H9 (cell line): ENCODE measurements at regions not wholly inside any gene's neighbourhood (a gene's known extent, or its start where the extent isn't known, plus 50 kb on each side); places are given as distances from the start of the nearest gene placed in this dataset.

Experiments
- DNase-seq: peaks from one replicate; pipeline ENCODE4 v3.0.0-alpha.2; 2017
- H2AFZ ChIP-seq: one replicate; pipeline ENCODE4 v1.6.1; 2013; ENCODE audit warnings: mild to moderate bottlenecking, low read length, control low read depth, moderate library complexity
- H2AK5ac ChIP-seq: 2 replicates; pipeline ENCODE4 v1.6.1; 2013; ENCODE audit warnings: low read length, control low read depth, mixed read lengths; ENCODE audit not compliant: insufficient read length
- H2BK120ac ChIP-seq: one replicate; pipeline ENCODE4 v1.6.1; 2013; ENCODE audit warnings: low read depth, mild to moderate bottlenecking, low read length, control low read depth, inconsistent platforms; ENCODE audit not compliant: poor library complexity, severe bottlenecking
- H2BK12ac ChIP-seq: 2 replicates; pipeline ENCODE4 v1.6.1; 2013; ENCODE audit warnings: low read length, control low read depth, mixed read lengths, low read depth; ENCODE audit not compliant: insufficient read length
- H2BK15ac ChIP-seq: 2 replicates; pipeline ENCODE4 v1.6.1; 2013; ENCODE audit warnings: low read depth, low read length, control low read depth
- H2BK20ac ChIP-seq: one replicate; pipeline ENCODE4 v1.6.1; 2013; ENCODE audit warnings: low read depth, mild to moderate bottlenecking, low read length, control low read depth, inconsistent platforms; ENCODE audit not compliant: poor library complexity, severe bottlenecking
- H2BK5ac ChIP-seq: 2 replicates; pipeline ENCODE4 v1.6.1; 2013; ENCODE audit warnings: low read length, control low read depth, mixed read lengths; ENCODE audit not compliant: insufficient read length
- H3K14ac ChIP-seq: 2 replicates; pipeline ENCODE4 v1.6.1; 2013; ENCODE audit warnings: low read length, control low read depth; ENCODE audit not compliant: insufficient read depth
- H3K18ac ChIP-seq: 2 replicates; pipeline ENCODE4 v1.6.1; 2013; ENCODE audit warnings: low read depth, mild to moderate bottlenecking, mixed read lengths, low read length, control low read depth; ENCODE audit not compliant: insufficient read length
- H3K23ac ChIP-seq: 2 replicates; pipeline ENCODE4 v1.6.1; 2013; ENCODE audit warnings: low read length, control low read depth, mixed read lengths, low read depth; ENCODE audit not compliant: insufficient read length
- H3K23me2 ChIP-seq: 2 replicates; pipeline ENCODE4 v1.6.1; 2013; ENCODE audit warnings: low read depth, mild to moderate bottlenecking, mixed read lengths, low read length, control low read depth; ENCODE audit not compliant: insufficient read length, poor library complexity, severe bottlenecking
- H3K27ac ChIP-seq: 2 replicates; pipeline ENCODE4 v1.5.1; 2013; ENCODE audit warnings: low read length, control low read depth, mixed read lengths, low read depth; ENCODE audit not compliant: insufficient read length
- H3K27me3 ChIP-seq: 2 replicates; pipeline ENCODE4 v1.6.1; 2013; ENCODE audit warnings: low read length, control low read depth, inconsistent platforms; ENCODE audit not compliant: insufficient read depth
- H3K4ac ChIP-seq: 2 replicates; pipeline ENCODE4 v1.6.1; 2013; ENCODE audit warnings: low read depth, mild to moderate bottlenecking, control low read depth, inconsistent platforms, low read length, moderate library complexity
- H3K4me1 ChIP-seq: 2 replicates; pipeline ENCODE4 v1.6.1; 2013; ENCODE audit warnings: low read length, control low read depth, inconsistent platforms; ENCODE audit not compliant: insufficient read depth
- H3K4me2 ChIP-seq: 2 replicates; pipeline ENCODE4 v1.6.1; 2013; ENCODE audit warnings: low read length, control low read depth, mixed read lengths; ENCODE audit not compliant: insufficient read length, insufficient read depth
- H3K56ac ChIP-seq: 2 replicates; pipeline ENCODE4 v1.6.1; 2013; ENCODE audit warnings: low read depth, mild to moderate bottlenecking, mixed read lengths, low read length, control low read depth; ENCODE audit not compliant: insufficient read length
- H3K79me1 ChIP-seq: 2 replicates; pipeline ENCODE4 v1.6.1; 2013; ENCODE audit warnings: low read depth, mild to moderate bottlenecking, moderate library complexity, low read length, control low read depth, inconsistent platforms; ENCODE audit not compliant: insufficient read depth, poor library complexity, severe bottlenecking
- H3K79me2 ChIP-seq: 2 replicates; pipeline ENCODE4 v1.6.1; 2013; ENCODE audit warnings: low read length, control low read depth, inconsistent platforms; ENCODE audit not compliant: insufficient read depth
- H3K9ac ChIP-seq: 2 replicates; pipeline ENCODE4 v1.6.1; 2013; ENCODE audit warnings: low read length, control low read depth, mixed read lengths; ENCODE audit not compliant: insufficient read length; ENCODE audit errors: extremely low read depth
- H3K9me3 ChIP-seq: one replicate; pipeline ENCODE4 v1.6.1; 2013; ENCODE audit warnings: low read depth, low read length, inconsistent platforms; ENCODE audit not compliant: control insufficient read depth
- H3T11ph ChIP-seq: one replicate; pipeline ENCODE4 v1.6.1; 2013; ENCODE audit warnings: mild to moderate bottlenecking, low read length, control low read depth, inconsistent platforms
- H4K20me1 ChIP-seq: one replicate; pipeline ENCODE4 v1.6.1; 2013; ENCODE audit not compliant: control insufficient read depth, insufficient read length, insufficient read depth
- H4K5ac ChIP-seq: 2 replicates; pipeline ENCODE4 v1.6.1; 2013; ENCODE audit warnings: low read depth, mild to moderate bottlenecking, mixed read lengths, low read length, control low read depth; ENCODE audit not compliant: insufficient read length
- H4K8ac ChIP-seq: replicated peaks from 2 replicates; pipeline ENCODE4 v1.6.1; 2013; ENCODE audit warnings: low read length, control low read depth, mixed read lengths, low read depth; ENCODE audit not compliant: insufficient read length
- H4K91ac ChIP-seq: 2 replicates; pipeline ENCODE4 v1.6.1; 2013; ENCODE audit warnings: low read depth, mild to moderate bottlenecking, moderate library complexity, mixed read lengths, low read length, control low read depth; ENCODE audit not compliant: insufficient read length
- H3K27ac Mint-ChIP-seq, 3 experiments: 2 replicates in 2 of 3; 3 replicates in 1 of 3; pipeline ENCODE4 v1.8.0; 2020 to 2021; ENCODE audit warnings: mixed read lengths in 3 of 3, mild to moderate bottlenecking in 1 of 3, moderate library complexity in 1 of 3
- H3K27me3 Mint-ChIP-seq: 2 replicates; pipeline ENCODE4 v1.8.0; 2021; ENCODE audit warnings: low read depth, mild to moderate bottlenecking, moderate library complexity, mixed read lengths
- H3K36me3 Mint-ChIP-seq, 3 experiments: 2 replicates in 2 of 3; 3 replicates in 1 of 3; pipeline ENCODE4 v1.8.0; 2020 to 2021; ENCODE audit warnings: low read depth in 3 of 3, mixed read lengths in 3 of 3; ENCODE audit not compliant: insufficient read depth in 1 of 3
- H3K4me1 Mint-ChIP-seq, 2 experiments: 2 replicates each; pipeline ENCODE4 v1.8.0; 2020; ENCODE audit warnings: mixed read lengths in 2 of 2
- H3K4me3 Mint-ChIP-seq, 2 experiments: 2 replicates in 1 of 2; 3 replicates in 1 of 2; pipeline ENCODE4 v1.8.0; 2020 to 2021; ENCODE audit warnings: mild to moderate bottlenecking in 2 of 2, mixed read lengths in 2 of 2, moderate library complexity in 1 of 2
- H3K9me3 Mint-ChIP-seq, 2 experiments: 2 replicates in 1 of 2; 3 replicates in 1 of 2; pipeline ENCODE4 v1.8.0; 2020; ENCODE audit warnings: mild to moderate bottlenecking in 2 of 2, mixed read lengths in 2 of 2, moderate library complexity in 1 of 2
- CTCF ChIP-seq: fragments of 200-600 bp; sonication (generic); conservative IDR thresholded peaks from 3 replicates; pipeline ENCODE4 v1.8.0; 2021; ENCODE audit warnings: antibody characterized with exemption, mild to moderate bottlenecking
- WGBS: extraction: QIAGEN DNeasy Blood & Tissue Kit; methylation state at CpG from one replicate; pipeline ENCODE4 v1.1.7; 2013; ENCODE audit warnings: missing lambda C conversion rate, low lambda C conversion rate, mixed read lengths; ENCODE audit not compliant: insufficient read length; ENCODE audit errors: extremely low coverage; 5-methylcytosine and 5-hydroxymethylcytosine counted together

GRCh38 chr18:78144669-78145068, 834.9 kb upstream of the SALL3 start:
- H3K27ac Mint-ChIP-seq: peak overlapping the region in 1 of 3 experiments; percentile 16; a peak in 1 of 7 replicates
- WGBS: no CpG with 5 or more reads among the region's 11 CpGs

More at GRCh38 chr18:78144669-78145068, 834.9 kb upstream of the SALL3 start:
- Histone ChIP-seq H4K91ac (no peak overlapping the region), H2BK5ac (no peak overlapping the region), H3K9me3 (no peaks in the 10 kb centered on the region), H3K4me1 (peaks cover under 1% of the 10 kb centered on the region; the same call in 1 of the 2 replicates), H4K8ac (no peak overlapping the region), H3K9ac (no peak overlapping the region), H3K27me3 (no peaks in the 10 kb centered on the region), H3K79me2 (no peaks in the 10 kb centered on the region), H3K4me2 (no peak overlapping the region), H3K79me1 (no peaks in the 10 kb centered on the region), H4K20me1 (no peaks in the 10 kb centered on the region), H3K27ac (no peak overlapping the region), H2BK15ac (no peak overlapping the region), H3K23me2 (no peaks in the 10 kb centered on the region), H4K5ac (no peak overlapping the region), H3K56ac (no peak overlapping the region), H2BK12ac (no peak overlapping the region), H3K23ac (no peak overlapping the region), H3T11ph (no peak overlapping the region), H3K4ac (no peak overlapping the region), H2AK5ac (no peak overlapping the region), H2BK120ac (no peak overlapping the region), H3K18ac (no peak overlapping the region), H2BK20ac (no peak overlapping the region), H2AFZ (no peak overlapping the region), H3K14ac (no peak overlapping the region)
- Mint-ChIP-seq H3K4me1 (peaks cover 10% of the 10 kb centered on the region in 2 experiments), H3K9me3 (peaks cover 0 to 3% of the 10 kb centered on the region in 2 experiments; a peak in 2 of 5 replicates), H3K27me3 (peaks cover 3% of the 10 kb centered on the region; the same call in 1 of the 2 replicates), H3K36me3 (no peaks in the 10 kb centered on the region), H3K4me3 (no peak overlapping the region)
- DNase-seq: no peak
- no peak for TF ChIP-seq CTCF
